ENCODE measurements at regions not wholly inside any gene's neighbourhood (a gene's known extent, or its start where the extent isn't known, plus 50 kb on each side); places are given as distances from the start of the nearest gene placed in this dataset.
"Not testable (repeated sequence)": the region's sequence is repeated elsewhere in the genome, so short reads cannot be mapped to it uniquely, and the experiment has no call there.

GRCh38 chr3:75840160-75840559, 54.8 kb upstream of the ZNF717 start:
- H3K27me3 Mint-ChIP-seq, H3K9me3 Mint-ChIP-seq, DNase-seq, H3K36me3 Mint-ChIP-seq, H3K4me3 Mint-ChIP-seq, H3K4me1 Mint-ChIP-seq, H3K27ac Mint-ChIP-seq: not testable (repeated sequence)

- DNase-seq, H3K4me1 Mint-ChIP-seq, H3K4me3 Mint-ChIP-seq, H3K27me3 Mint-ChIP-seq, H3K27ac Mint-ChIP-seq, H3K36me3 Mint-ChIP-seq: not testable (repeated sequence)
- H3K9me3 Mint-ChIP-seq, result peaks cover 12% of the 10 kb centered on the region
Observed at GRCh38 chr3:75850301-75851008, 65.1 kb upstream of the ZNF717 start.

- no peak for DNase-seq
- Mint-ChIP-seq H3K27ac (no peak overlapping the region), H3K4me1 (no peaks in the 10 kb centered on the region), H3K9me3 (peaks cover 8% of the 10 kb centered on the region), H3K36me3 (no peaks in the 10 kb centered on the region), H3K4me3 (no peak overlapping the region), H3K27me3 (no peaks in the 10 kb centered on the region)
Observed at GRCh38 chr3:75863130-75863529, 77.8 kb upstream of the ZNF717 start.

- no peak for DNase-seq
- no peaks in the 10 kb centered on the region for H3K27me3 Mint-ChIP-seq
Observed at GRCh38 chr3:75863878-75864277, 78.5 kb upstream of the ZNF717 start.

GRCh38 chr3:75883719-75884118, 98.4 kb upstream of the ZNF717 start:
- H3K27me3 Mint-ChIP-seq, H3K27ac Mint-ChIP-seq, H3K4me1 Mint-ChIP-seq, H3K4me3 Mint-ChIP-seq, H3K9me3 Mint-ChIP-seq, DNase-seq, H3K36me3 Mint-ChIP-seq: not testable (repeated sequence)

More at GRCh38 chr3:75863878-75864277, 78.5 kb upstream of the ZNF717 start:
- no peaks in the 10 kb centered on the region for H3K4me1 Mint-ChIP-seq
- no peak overlapping the region for H3K27ac Mint-ChIP-seq
- peaks cover 5% of the 10 kb centered on the region for H3K9me3 Mint-ChIP-seq
- no peaks in the 10 kb centered on the region for H3K36me3 Mint-ChIP-seq
- H3K4me3 Mint-ChIP-seq, result no peak overlapping the region

- no peaks in the 10 kb centered on the region for H3K27me3 Mint-ChIP-seq
- H3K4me1 Mint-ChIP-seq, result no peaks in the 10 kb centered on the region
- H3K36me3 Mint-ChIP-seq, result no peaks in the 10 kb centered on the region
- no peak for DNase-seq
- no peak overlapping the region for H3K27ac Mint-ChIP-seq
- H3K9me3 Mint-ChIP-seq, result peaks cover 5% of the 10 kb centered on the region
- no peak overlapping the region for H3K4me3 Mint-ChIP-seq
Observed at GRCh38 chr3:75886971-75887526, 101.7 kb upstream of the ZNF717 start.

- Mint-ChIP-seq H3K36me3 (no peaks in the 10 kb centered on the region), H3K27me3 (no peaks in the 10 kb centered on the region), H3K4me3 (no peak overlapping the region), H3K9me3 (no peaks in the 10 kb centered on the region), H3K27ac (no peak overlapping the region), H3K4me1 (no peaks in the 10 kb centered on the region)
- DNase-seq, result no peak
Observed at GRCh38 chr3:75894234-75894633, 108.9 kb upstream of the ZNF717 start.

- no peaks in the 10 kb centered on the region for H3K36me3 Mint-ChIP-seq
- DNase-seq, result no peak
- no peak overlapping the region for H3K4me3 Mint-ChIP-seq
- H3K4me1 Mint-ChIP-seq, result no peaks in the 10 kb centered on the region
- H3K27ac Mint-ChIP-seq, result no peak overlapping the region
- H3K9me3 Mint-ChIP-seq, result no peaks in the 10 kb centered on the region
- no peaks in the 10 kb centered on the region for H3K27me3 Mint-ChIP-seq
Observed at GRCh38 chr3:75896265-75896664, 110.9 kb upstream of the ZNF717 start.

- not testable (repeated sequence) for H3K36me3 Mint-ChIP-seq, H3K27me3 Mint-ChIP-seq, DNase-seq, H3K9me3 Mint-ChIP-seq, H3K4me1 Mint-ChIP-seq, H3K4me3 Mint-ChIP-seq, H3K27ac Mint-ChIP-seq
Observed at GRCh38 chr3:75901446-75901845, 116.1 kb upstream of the ZNF717 start.

- Mint-ChIP-seq H3K27me3 (peaks cover 12% of the 10 kb centered on the region), H3K27ac (no peak overlapping the region), H3K4me3 (no peak overlapping the region), H3K36me3 (no peaks in the 10 kb centered on the region), H3K9me3 (peaks cover 2% of the 10 kb centered on the region), H3K4me1 (no peaks in the 10 kb centered on the region)
- no peak for DNase-seq
Observed at GRCh38 chr3:75906555-75907112, 121.3 kb upstream of the ZNF717 start.

- no peaks in the 10 kb centered on the region for H3K36me3 Mint-ChIP-seq
- H3K27ac Mint-ChIP-seq, result no peak overlapping the region
- no peaks in the 10 kb centered on the region for H3K27me3 Mint-ChIP-seq
- H3K9me3 Mint-ChIP-seq, result peaks cover 10% of the 10 kb centered on the region
- no peak overlapping the region for H3K4me3 Mint-ChIP-seq
- no peaks in the 10 kb centered on the region for H3K4me1 Mint-ChIP-seq
- no peak for DNase-seq
Observed at GRCh38 chr3:75913800-75914350, 128.5 kb upstream of the ZNF717 start.

- H3K27ac Mint-ChIP-seq, H3K4me3 Mint-ChIP-seq, H3K4me1 Mint-ChIP-seq, DNase-seq, H3K36me3 Mint-ChIP-seq, H3K27me3 Mint-ChIP-seq, H3K9me3 Mint-ChIP-seq: not testable (repeated sequence)
Observed at GRCh38 chr3:75914741-75915140, 129.4 kb upstream of the ZNF717 start.

GRCh38 chr3:75938921-75939320, 153.6 kb upstream of the ZNF717 start:
- H3K9me3 Mint-ChIP-seq, result no peaks in the 10 kb centered on the region
- H3K4me1 Mint-ChIP-seq, result no peaks in the 10 kb centered on the region
- H3K27me3 Mint-ChIP-seq, result no peaks in the 10 kb centered on the region
- no peak overlapping the region for H3K4me3 Mint-ChIP-seq
- H3K27ac Mint-ChIP-seq, result no peak overlapping the region
- no peak for DNase-seq
- H3K36me3 Mint-ChIP-seq, result no peaks in the 10 kb centered on the region

- H3K9me3 Mint-ChIP-seq, result peaks cover 7% of the 10 kb centered on the region
- no peaks in the 10 kb centered on the region for H3K4me1 Mint-ChIP-seq
Observed at GRCh38 chr3:75951941-75952340, 166.6 kb upstream of the ZNF717 start.

GRCh38 chr3:75960031-75960430, 174.7 kb upstream of the ZNF717 start:
- not testable (repeated sequence) for H3K36me3 Mint-ChIP-seq, H3K27me3 Mint-ChIP-seq, H3K27ac Mint-ChIP-seq, DNase-seq, H3K4me1 Mint-ChIP-seq, H3K4me3 Mint-ChIP-seq
- H3K9me3 Mint-ChIP-seq, result peaks cover 21% of the 10 kb centered on the region

More at GRCh38 chr3:75951941-75952340, 166.6 kb upstream of the ZNF717 start:
- Mint-ChIP-seq H3K27ac (no peak overlapping the region), H3K27me3 (no peaks in the 10 kb centered on the region), H3K36me3 (no peaks in the 10 kb centered on the region), H3K4me3 (no peak overlapping the region)
- DNase-seq, result no peak

GRCh38 chr3:75962054-75962453, 176.7 kb upstream of the ZNF717 start:
- H3K4me3 Mint-ChIP-seq, H3K4me1 Mint-ChIP-seq, H3K27ac Mint-ChIP-seq: not testable (repeated sequence)

More at GRCh38 chr3:75962054-75962453, 176.7 kb upstream of the ZNF717 start:
- peaks cover 21% of the 10 kb centered on the region for H3K9me3 Mint-ChIP-seq
- not testable (repeated sequence) for H3K27me3 Mint-ChIP-seq, H3K36me3 Mint-ChIP-seq, DNase-seq
